ENCODE measurements at regions not wholly inside any gene's neighbourhood (a gene's known extent, or its start where the extent isn't known, plus 50 kb on each side); places are given as distances from the start of the nearest gene placed in this dataset.
"Not testable (repeated sequence)": the region's sequence is repeated elsewhere in the genome, so short reads cannot be mapped to it uniquely, and the experiment has no call there.

GRCh38 chr10:4151466-4151865 lies 366.5 kb upstream of the KLF6 start:
- ChIA-PET CTCF (interaction anchor here (0.7 to 1.2 kb wide), 4 partner anchors 9 to 189 kb away, joined by 3 read pairs; no protein-coding TSS in a partner anchor), POLR2A (interaction anchor here (0.7 to 1.4 kb wide), 3 partner anchors 11 to 537 kb away, joined by 3 to 4 read pairs (median 3); partner anchors contain the start of gene KLF6)
- 0 out of 2 replicates have a peak, but pooled peaks cover under 1% of the 10 kb centered on the region for H3K9me3 Mint-ChIP-seq
- H3K27me3 Mint-ChIP-seq (ENCODE audit: low read depth), result no peaks in the 10 kb centered on the region
- ATAC-seq, result peak; percentile 97
- no peak overlapping the region for H3K27ac Mint-ChIP-seq
- no peaks in the 10 kb centered on the region for H3K36me3 Mint-ChIP-seq
- peaks cover 3% of the 10 kb centered on the region; the same call in 1 of the 2 replicates for H3K4me1 Mint-ChIP-seq
- DNase-seq (ENCODE audit: low spot score), result peak; percentile 57
- TF ChIP-seq CREB1 (CRISPR knock-in tag; IDR thresholded peaks at IDR 0.05) (no peak), CTCF (IDR thresholded peaks at IDR 0.05) (peak; percentile 26; the same call in 1 of the 2 replicates)
- H3K4me3 Mint-ChIP-seq, result no peak overlapping the region

- ATAC-seq (no peak), DNase-seq (ENCODE audit: low spot score) (no peak)
- Mint-ChIP-seq H3K4me1 (peaks cover 3% of the 10 kb centered on the region; the same call in 1 of the 2 replicates), H3K27me3 (ENCODE audit: low read depth) (no peaks in the 10 kb centered on the region), H3K4me3 (no peak overlapping the region), H3K27ac (no peak overlapping the region), H3K9me3 (peaks cover 7% of the 10 kb centered on the region; the same call in 1 of the 2 replicates), H3K36me3 (no peaks in the 10 kb centered on the region)
- ChIA-PET CTCF (interaction anchor here (0.7 kb wide), 2 partner anchors 8 to 190 kb away, joined by 3 read pairs; no protein-coding TSS in a partner anchor), POLR2A (no interaction called here)
- no peak for TF ChIP-seq SMAD4 (CRISPR knock-in tag; IDR thresholded peaks at IDR 0.05)
- no peak for TF ChIP-seq ZNF263 (CRISPR knock-in tag; IDR thresholded peaks at IDR 0.05; ENCODE audit: low read depth)
- TF ChIP-seq MYBL2 (CRISPR knock-in tag; IDR thresholded peaks at IDR 0.05), result no peak
- TF ChIP-seq HMGXB4 (CRISPR knock-in tag; IDR thresholded peaks at IDR 0.05), result no peak
- TF ChIP-seq SP1 (CRISPR knock-in tag; conservative IDR thresholded peaks at IDR 0.05), result no peak
- TF ChIP-seq EMX1 (CRISPR knock-in tag; IDR thresholded peaks at IDR 0.05), result no peak
- no peak for TF ChIP-seq PRRX2 (CRISPR knock-in tag; IDR thresholded peaks at IDR 0.05)
- no peak for TF ChIP-seq FOXK1 (CRISPR knock-in tag; IDR thresholded peaks at IDR 0.05)
- no peak for TF ChIP-seq ZNF532 (CRISPR knock-in tag; IDR thresholded peaks at IDR 0.05; ENCODE audit: borderline replicate concordance)
- TF ChIP-seq RORB (CRISPR knock-in tag; IDR thresholded peaks at IDR 0.05), result no peak
- TF ChIP-seq OVOL2 (CRISPR knock-in tag; IDR thresholded peaks at IDR 0.05; ENCODE audit: borderline replicate concordance), result no peak
- TF ChIP-seq E2F5 (CRISPR knock-in tag; IDR thresholded peaks at IDR 0.05), result no peak
Measured at GRCh38 chr10:4150676-4151075, 365.7 kb upstream of the KLF6 start.

- POLR2A ChIA-PET; CTCF ChIA-PET; H3K27ac Mint-ChIP-seq; H3K4me1 Mint-ChIP-seq; H3K9me3 Mint-ChIP-seq; H3K36me3 Mint-ChIP-seq; DNase-seq (ENCODE audit: low spot score); H3K4me3 Mint-ChIP-seq; ATAC-seq; H3K27me3 Mint-ChIP-seq (ENCODE audit: low read depth): not testable (repeated sequence)
Measured at GRCh38 chr10:4149460-4149859, 364.5 kb upstream of the KLF6 start.
